ENCODE measurements at regions not wholly inside any gene's neighbourhood (a gene's known extent, or its start where the extent isn't known, plus 50 kb on each side); places are given as distances from the start of the nearest gene placed in this dataset.

DNA sequence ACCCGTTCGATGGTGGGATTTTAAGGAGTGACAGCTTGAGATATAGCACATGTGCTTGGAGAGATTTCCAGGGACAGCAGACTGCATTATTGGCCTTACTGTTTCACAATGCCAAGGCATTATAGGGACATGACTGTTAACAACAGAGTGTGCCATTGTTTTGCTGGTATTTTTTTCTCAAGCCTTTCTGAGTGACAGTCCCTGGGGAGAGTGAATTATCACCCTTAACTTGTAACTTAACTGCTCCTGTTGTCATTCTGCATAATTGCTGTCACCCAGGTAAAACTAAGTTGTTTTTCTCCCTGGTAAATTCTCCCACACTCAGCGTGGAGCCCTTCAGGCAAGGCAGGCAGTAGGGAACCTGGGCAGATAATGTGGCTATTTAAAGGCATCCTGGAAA lies 989.2 kb upstream of the LCORL start:
- TF ChIP-seq, protein P1, sequence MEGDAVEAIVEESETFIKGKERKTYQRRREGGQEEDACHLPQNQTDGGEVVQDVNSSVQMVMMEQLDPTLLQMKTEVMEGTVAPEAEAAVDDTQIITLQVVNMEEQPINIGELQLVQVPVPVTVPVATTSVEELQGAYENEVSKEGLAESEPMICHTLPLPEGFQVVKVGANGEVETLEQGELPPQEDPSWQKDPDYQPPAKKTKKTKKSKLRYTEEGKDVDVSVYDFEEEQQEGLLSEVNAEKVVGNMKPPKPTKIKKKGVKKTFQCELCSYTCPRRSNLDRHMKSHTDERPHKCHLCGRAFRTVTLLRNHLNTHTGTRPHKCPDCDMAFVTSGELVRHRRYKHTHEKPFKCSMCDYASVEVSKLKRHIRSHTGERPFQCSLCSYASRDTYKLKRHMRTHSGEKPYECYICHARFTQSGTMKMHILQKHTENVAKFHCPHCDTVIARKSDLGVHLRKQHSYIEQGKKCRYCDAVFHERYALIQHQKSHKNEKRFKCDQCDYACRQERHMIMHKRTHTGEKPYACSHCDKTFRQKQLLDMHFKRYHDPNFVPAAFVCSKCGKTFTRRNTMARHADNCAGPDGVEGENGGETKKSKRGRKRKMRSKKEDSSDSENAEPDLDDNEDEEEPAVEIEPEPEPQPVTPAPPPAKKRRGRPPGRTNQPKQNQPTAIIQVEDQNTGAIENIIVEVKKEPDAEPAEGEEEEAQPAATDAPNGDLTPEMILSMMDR (IDR thresholded peaks at IDR 0.05; ENCODE audit: insufficient read depth, missing control alignments), result no peak
- FAIRE-seq (no peak), DNase-seq (ENCODE audit: insufficient read length, low spot score) (no peak)

DNA sequence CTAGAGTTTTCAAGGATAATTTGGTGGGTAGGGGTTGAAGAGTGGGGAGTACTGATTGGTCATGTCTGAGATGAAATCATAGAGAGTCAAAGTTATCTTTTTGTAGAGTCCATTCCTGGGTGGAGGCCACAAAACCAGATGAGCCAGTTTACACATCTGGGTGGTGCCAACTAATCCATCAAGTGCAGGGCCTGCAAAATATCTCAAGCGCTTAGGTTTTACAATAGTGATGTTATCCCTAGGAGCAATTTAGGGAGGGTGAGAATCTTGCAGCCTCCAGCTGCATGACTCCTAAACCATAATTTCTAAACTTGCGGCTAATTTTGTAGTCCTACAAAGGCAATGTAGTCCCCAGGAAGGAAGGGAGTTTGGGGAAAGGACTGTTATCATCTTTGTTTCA lies 988.3 kb upstream of the LCORL start:
- DNase-seq (ENCODE audit: insufficient read length, low spot score) (no peak), FAIRE-seq (no peak)
- TF ChIP-seq, protein P1 (IDR thresholded peaks at IDR 0.05; ENCODE audit: insufficient read depth, missing control alignments), result no peak

DNA sequence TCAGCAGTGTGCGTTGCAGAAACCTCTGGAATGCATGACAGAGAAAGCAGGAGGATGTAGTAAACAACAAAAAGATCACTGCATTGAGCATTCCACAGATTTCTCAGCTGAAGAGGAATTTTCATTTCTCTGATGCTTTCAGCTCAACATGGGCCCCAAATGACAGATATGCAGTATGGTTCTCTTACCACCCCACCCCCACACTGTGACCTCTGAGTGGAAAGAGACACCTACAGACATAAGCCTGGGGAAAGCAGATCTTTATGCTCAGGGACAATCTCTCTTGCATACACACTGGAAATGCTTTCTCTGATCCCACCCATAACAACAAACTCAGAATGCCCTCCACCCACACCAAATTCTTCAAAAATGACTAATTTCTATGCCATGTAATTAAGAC lies 983.7 kb upstream of the LCORL start:
- FAIRE-seq, result no peak
- no peak for DNase-seq (ENCODE audit: insufficient read length, low spot score)
- TF ChIP-seq, protein P1 (IDR thresholded peaks at IDR 0.05; ENCODE audit: insufficient read depth, missing control alignments), result no peak

DNA sequence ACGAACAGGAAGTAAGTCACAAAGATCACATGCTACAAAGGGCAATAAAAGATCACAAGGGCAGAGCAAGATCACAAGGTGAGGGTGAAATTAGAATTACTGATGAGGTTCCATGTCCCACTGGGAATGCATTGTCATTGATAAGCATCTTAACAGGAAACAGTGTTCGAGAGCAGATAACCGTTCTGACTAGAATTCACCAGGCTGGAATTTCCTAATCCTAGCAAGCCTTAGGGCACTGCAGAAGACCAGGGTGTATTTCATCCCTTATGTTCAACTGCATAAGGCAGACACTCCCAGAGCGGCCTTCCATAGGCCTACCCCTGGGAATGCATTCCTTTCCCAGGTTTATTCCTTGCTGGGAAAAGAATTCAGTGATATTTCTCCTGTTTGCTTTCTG lies 980.6 kb upstream of the LCORL start:
- TF ChIP-seq, protein P1 (IDR thresholded peaks at IDR 0.05; ENCODE audit: insufficient read depth, missing control alignments), result no peak
- DNase-seq (ENCODE audit: insufficient read length, low spot score) (no peak), FAIRE-seq (no peak)

DNA sequence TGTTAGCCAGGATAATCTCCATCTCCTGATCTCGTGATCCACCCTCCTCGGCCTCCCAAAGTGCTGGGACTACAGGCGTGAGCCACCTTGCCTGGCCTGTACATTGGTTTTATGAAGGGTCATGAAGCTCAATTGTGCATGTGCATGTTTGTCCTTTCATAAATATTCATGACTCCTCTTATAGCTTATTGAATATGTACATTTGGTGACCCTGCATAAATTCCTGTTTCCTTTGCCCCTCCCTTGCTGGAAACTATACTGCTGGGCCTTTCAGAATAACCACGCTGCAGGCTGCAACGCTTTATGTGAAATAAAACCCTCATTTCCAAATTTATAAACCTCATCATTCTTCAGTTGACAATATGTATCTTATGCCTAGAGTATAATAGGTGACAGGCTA lies 978.0 kb upstream of the LCORL start:
- no peak for FAIRE-seq

DNA sequence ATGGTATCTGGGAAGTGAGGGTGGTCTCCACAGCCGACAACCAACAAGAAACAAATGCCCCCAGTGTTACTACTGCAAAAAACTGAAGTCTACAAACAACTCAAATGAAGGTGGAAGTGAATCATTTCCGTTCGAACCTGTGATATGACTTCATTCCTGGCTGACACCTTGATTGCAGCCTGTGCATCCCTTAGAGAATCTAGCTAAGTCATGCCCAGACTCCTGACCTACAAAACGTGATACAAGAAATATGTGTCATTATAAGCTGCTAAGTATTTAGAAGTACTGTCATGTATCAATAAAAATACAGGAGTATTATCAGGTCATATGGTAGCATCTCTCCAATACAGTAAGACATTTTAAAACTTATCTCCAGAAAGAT lies 959.7 kb upstream of the LCORL start:
- FAIRE-seq, result no peak
- TF ChIP-seq, protein P1 (IDR thresholded peaks at IDR 0.05; ENCODE audit: insufficient read depth, missing control alignments), result no peak

More for the DNA sequence above, 978.0 kb upstream of the LCORL start:
- DNase-seq (ENCODE audit: insufficient read length, low spot score), result no peak
- TF ChIP-seq, protein P1 (IDR thresholded peaks at IDR 0.05; ENCODE audit: insufficient read depth, missing control alignments), result no peak

DNA sequence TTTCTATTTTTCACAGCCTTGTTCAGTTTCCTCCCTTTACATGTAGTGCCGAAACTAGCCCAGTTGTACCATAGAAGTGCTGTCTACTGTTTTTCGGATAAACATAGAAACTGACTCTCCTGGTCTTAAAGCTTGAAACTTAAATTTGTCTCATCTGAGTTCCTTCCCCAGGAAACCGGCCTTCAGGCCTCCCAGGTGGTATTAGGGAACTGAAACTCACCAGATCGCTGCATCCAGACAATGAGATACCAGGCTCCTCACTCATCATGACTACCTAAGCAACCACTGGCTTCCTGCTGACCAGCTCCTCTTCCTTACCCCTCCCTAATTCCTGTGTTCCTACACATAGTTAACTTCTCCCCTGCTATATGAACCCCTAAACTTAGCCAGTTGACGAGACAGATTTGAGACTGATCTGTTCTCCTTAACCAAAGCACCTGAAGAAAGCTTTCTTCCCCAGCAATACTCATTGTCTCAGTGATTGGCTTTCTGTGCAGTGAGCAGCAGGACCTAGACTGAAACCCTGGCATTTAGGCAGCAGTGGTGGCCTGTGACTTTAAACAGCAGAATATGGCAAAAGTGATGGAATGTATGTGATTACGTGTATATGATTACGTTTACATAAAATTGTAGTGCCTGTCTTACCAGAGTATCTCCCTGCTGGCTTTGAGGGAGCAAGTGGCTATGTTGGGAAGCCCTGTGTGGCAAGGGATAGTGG lies 959.1 kb upstream of the LCORL start:
- DNase-seq (ENCODE audit: insufficient read length, low spot score) (no peak), FAIRE-seq (no peak)

More for the DNA sequence above, 959.7 kb upstream of the LCORL start:
- no peak for DNase-seq (ENCODE audit: insufficient read length, low spot score)

More for the DNA sequence above, 959.1 kb upstream of the LCORL start:
- TF ChIP-seq, protein P1 (IDR thresholded peaks at IDR 0.05; ENCODE audit: insufficient read depth, missing control alignments), result no peak
